ENCODE measurements at regions not wholly inside any gene's neighbourhood (a gene's known extent, or its start where the extent isn't known, plus 50 kb on each side); places are given as distances from the start of the nearest gene placed in this dataset.

GRCh38 chr3:14344351-14344750 lies 58.1 kb upstream of the SLC6A6 start:
- DNase-seq (ENCODE audit: low read depth, low spot score) = no peak
- TF ChIP-seq POLR2AphosphoS5 (IDR thresholded peaks at IDR 0.05; ENCODE audit: borderline replicate concordance, low read depth, low read length) (no peak), EZH2 (IDR thresholded peaks at IDR 0.05) (no peak), FOXP2 (optimal IDR thresholded peaks at IDR 0.05; ENCODE audit: control extremely low read depth, extremely low read length, insufficient read depth) (no peak)
- Histone ChIP-seq H3K9me3 (ENCODE audit: low read depth, low read length) (no peaks in the 10 kb centered on the region), H3K4me3 (no peak overlapping the region), H3K36me3 (ENCODE audit: insufficient read depth, low read length) (no peaks in the 10 kb centered on the region), H3K9ac (ENCODE audit: insufficient read length) (no peak overlapping the region), H3K27ac (no peak overlapping the region)

GRCh38 chr3:14345496-14346150 lies 56.8 kb upstream of the SLC6A6 start:
- Histone ChIP-seq H3K9ac (ENCODE audit: insufficient read length) (no peak overlapping the region), H3K27ac (no peak overlapping the region)

GRCh38 chr3:14346191-14346590 lies 56.2 kb upstream of the SLC6A6 start:
- no peak for TF ChIP-seq EZH2 (IDR thresholded peaks at IDR 0.05)
- TF ChIP-seq POLR2AphosphoS5 (IDR thresholded peaks at IDR 0.05; ENCODE audit: borderline replicate concordance, low read depth, low read length) = no peak
- TF ChIP-seq FOXP2 (optimal IDR thresholded peaks at IDR 0.05; ENCODE audit: control extremely low read depth, extremely low read length, insufficient read depth) = no peak
- no peak overlapping the region for H3K9ac ChIP-seq (ENCODE audit: insufficient read length)
- no peak for DNase-seq (ENCODE audit: low read depth, low spot score)

More at GRCh38 chr3:14345496-14346150, 56.8 kb upstream of the SLC6A6 start:
- Histone ChIP-seq H3K9me3 (ENCODE audit: low read depth, low read length) (no peaks in the 10 kb centered on the region), H3K4me3 (no peak overlapping the region), H3K36me3 (ENCODE audit: insufficient read depth, low read length) (no peaks in the 10 kb centered on the region)
- no peak for TF ChIP-seq EZH2 (IDR thresholded peaks at IDR 0.05)
- no peak for TF ChIP-seq FOXP2 (optimal IDR thresholded peaks at IDR 0.05; ENCODE audit: control extremely low read depth, extremely low read length, insufficient read depth)
- no peak for TF ChIP-seq POLR2AphosphoS5 (IDR thresholded peaks at IDR 0.05; ENCODE audit: borderline replicate concordance, low read depth, low read length)
- DNase-seq (ENCODE audit: low read depth, low spot score) = no peak

GRCh38 chr3:14346642-14347041 lies 55.8 kb upstream of the SLC6A6 start:
- TF ChIP-seq EZH2 (IDR thresholded peaks at IDR 0.05) = no peak
- TF ChIP-seq FOXP2 (optimal IDR thresholded peaks at IDR 0.05; ENCODE audit: control extremely low read depth, extremely low read length, insufficient read depth) = no peak
- TF ChIP-seq POLR2AphosphoS5 (IDR thresholded peaks at IDR 0.05; ENCODE audit: borderline replicate concordance, low read depth, low read length) = no peak

More at GRCh38 chr3:14346191-14346590, 56.2 kb upstream of the SLC6A6 start:
- no peaks in the 10 kb centered on the region for H3K9me3 ChIP-seq (ENCODE audit: low read depth, low read length)
- no peak overlapping the region for H3K27ac ChIP-seq
- no peak overlapping the region for H3K4me3 ChIP-seq
- no peaks in the 10 kb centered on the region for H3K36me3 ChIP-seq (ENCODE audit: insufficient read depth, low read length)

GRCh38 chr3:14347110-14347509 lies 55.3 kb upstream of the SLC6A6 start:
- no peak overlapping the region for H3K9ac ChIP-seq (ENCODE audit: insufficient read length)
- H3K9me3 ChIP-seq (ENCODE audit: low read depth, low read length) = no peaks in the 10 kb centered on the region
- no peak for DNase-seq (ENCODE audit: low read depth, low spot score)
- TF ChIP-seq POLR2AphosphoS5 (IDR thresholded peaks at IDR 0.05; ENCODE audit: borderline replicate concordance, low read depth, low read length) = no peak
- TF ChIP-seq FOXP2 (optimal IDR thresholded peaks at IDR 0.05; ENCODE audit: control extremely low read depth, extremely low read length, insufficient read depth) = no peak
- TF ChIP-seq EZH2 (IDR thresholded peaks at IDR 0.05) = no peak
- no peak overlapping the region for H3K27ac ChIP-seq
- no peak overlapping the region for H3K4me3 ChIP-seq
- no peaks in the 10 kb centered on the region for H3K36me3 ChIP-seq (ENCODE audit: insufficient read depth, low read length)

More at GRCh38 chr3:14346642-14347041, 55.8 kb upstream of the SLC6A6 start:
- Histone ChIP-seq H3K4me3 (no peak overlapping the region), H3K36me3 (ENCODE audit: insufficient read depth, low read length) (no peaks in the 10 kb centered on the region), H3K27ac (no peak overlapping the region), H3K9ac (ENCODE audit: insufficient read length) (no peak overlapping the region), H3K9me3 (ENCODE audit: low read depth, low read length) (no peaks in the 10 kb centered on the region)
- no peak for DNase-seq (ENCODE audit: low read depth, low spot score)

GRCh38 chr3:14351617-14352001 lies 50.8 kb upstream of the SLC6A6 start:
- Histone ChIP-seq H3K4me3 (no peak overlapping the region), H3K27ac (no peak overlapping the region), H3K36me3 (ENCODE audit: insufficient read depth, low read length) (no peaks in the 10 kb centered on the region), H3K9me3 (ENCODE audit: low read depth, low read length) (no peaks in the 10 kb centered on the region), H3K9ac (ENCODE audit: insufficient read length) (no peak overlapping the region)
- TF ChIP-seq POLR2AphosphoS5 (IDR thresholded peaks at IDR 0.05; ENCODE audit: borderline replicate concordance, low read depth, low read length) (no peak), FOXP2 (optimal IDR thresholded peaks at IDR 0.05; ENCODE audit: control extremely low read depth, extremely low read length, insufficient read depth) (no peak), EZH2 (IDR thresholded peaks at IDR 0.05) (no peak)
- DNase-seq (ENCODE audit: low read depth, low spot score) = no peak

GRCh38 chr3:14352002-14352627 lies 50.3 kb upstream of the SLC6A6 start:
- TF ChIP-seq FOXP2 (optimal IDR thresholded peaks at IDR 0.05; ENCODE audit: control extremely low read depth, extremely low read length, insufficient read depth) = no peak
- no peak for TF ChIP-seq POLR2AphosphoS5 (IDR thresholded peaks at IDR 0.05; ENCODE audit: borderline replicate concordance, low read depth, low read length)
- no peak for TF ChIP-seq EZH2 (IDR thresholded peaks at IDR 0.05)
- Histone ChIP-seq H3K27ac (no peak overlapping the region), H3K9ac (ENCODE audit: insufficient read length) (no peak overlapping the region), H3K9me3 (ENCODE audit: low read depth, low read length) (no peaks in the 10 kb centered on the region), H3K36me3 (ENCODE audit: insufficient read depth, low read length) (no peaks in the 10 kb centered on the region), H3K4me3 (no peak overlapping the region)
- no peak for DNase-seq (ENCODE audit: low read depth, low spot score)

All from SK-N-MC (cell line).